K562 (cell line): ENCODE measurements at regions not wholly inside any gene's neighbourhood (a gene's known extent, or its start where the extent isn't known, plus 50 kb on each side); places are given as distances from the start of the nearest gene placed in this dataset.

ENCODE experiments used
- ATF1 ChIP-seq, 2 experiments: fragments of 450-650 bp in 1 of 2; IDR thresholded peaks; 2 replicates each; pipeline ENCODE4 v1.6.1; 2016; ENCODE audit warnings: missing compliant biosample characterization in 1 of 2, missing genetic modification characterization in 1 of 2
- CHD2 ChIP-seq: IDR thresholded peaks from 2 replicates; pipeline ENCODE4 v1.6.1; 2011; ENCODE audit warnings: low read depth, low read length
- SMARCE1 ChIP-seq: fragments of 450-650 bp; IDR thresholded peaks from 2 replicates; pipeline ENCODE4 v1.7.1; 2016; ENCODE audit warnings: mild to moderate bottlenecking
- SMC3 ChIP-seq: conservative IDR thresholded peaks from 2 replicates; pipeline ENCODE4 v1.6.1; 2011; ENCODE audit warnings: low read depth, low read length, improper control_type of control experiment; ENCODE audit not compliant: insufficient read depth
- TF ChIP-seq, protein P1 (sequence below): fragments of 200-400 bp; formaldehyde crosslinking; IDR thresholded peaks from 2 replicates; pipeline ENCODE4 v1.6.1; 2017; ENCODE audit warnings: mild to moderate bottlenecking, low read depth, low read length, moderate library complexity
- TF ChIP-seq, protein P2 (sequence below): sonication (generic); formaldehyde crosslinking; IDR thresholded peaks from 2 replicates; pipeline ENCODE4 v1.9.0; 2022; ENCODE audit warnings: mild to moderate bottlenecking, missing genetic modification reagents
- TF ChIP-seq, protein P3 (sequence below), 3 experiments: IDR thresholded peaks in 2 of 3; conservative IDR thresholded peaks in 1 of 3; 2 replicates each; pipeline ENCODE4 v1.5.1; 2011 to 2012; ENCODE audit warnings: low read length in 3 of 3, mild to moderate bottlenecking in 3 of 3, control low read depth in 2 of 3, improper control_type of control experiment in 1 of 3, inconsistent platforms in 1 of 3, low read depth in 1 of 3, mixed read lengths in 1 of 3, moderate library complexity in 1 of 3; ENCODE audit not compliant: insufficient read depth in 2 of 3
- TF ChIP-seq, protein P4 (sequence below): sonication (generic); formaldehyde crosslinking; IDR thresholded peaks from 2 replicates; pipeline ENCODE4 v1.8.1; 2023; ENCODE audit warnings: mild to moderate bottlenecking, missing genetic modification reagents, moderate library complexity
- TF ChIP-seq, protein P5 (sequence below): fragments of 150-350 bp; IDR thresholded peaks from 2 replicates; pipeline ENCODE4 v1.6.1; 2014; ENCODE audit warnings: low read depth, mild to moderate bottlenecking, low read length, borderline replicate concordance

DNA sequence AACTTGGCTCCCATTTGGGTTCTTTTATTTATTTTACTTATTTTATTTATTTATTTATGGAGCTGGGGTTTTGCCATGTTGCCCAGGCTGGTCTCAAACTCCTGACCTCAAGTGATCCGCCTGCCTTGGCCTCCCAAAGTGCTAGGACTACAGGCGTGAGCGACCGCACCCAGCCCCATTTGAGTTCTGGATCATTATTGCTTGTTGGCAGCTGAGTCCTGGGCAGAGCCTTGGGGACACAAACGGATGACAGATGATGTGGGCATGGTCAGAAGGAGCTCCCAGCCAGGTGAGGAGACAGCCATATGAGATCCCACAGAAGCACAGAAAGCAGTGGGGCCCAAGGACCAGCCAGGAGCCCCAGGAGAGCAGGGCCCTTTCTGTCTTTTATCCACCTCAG is 254.0 kb downstream of the MATN1 start:
- TF ChIP-seq, protein P1, sequence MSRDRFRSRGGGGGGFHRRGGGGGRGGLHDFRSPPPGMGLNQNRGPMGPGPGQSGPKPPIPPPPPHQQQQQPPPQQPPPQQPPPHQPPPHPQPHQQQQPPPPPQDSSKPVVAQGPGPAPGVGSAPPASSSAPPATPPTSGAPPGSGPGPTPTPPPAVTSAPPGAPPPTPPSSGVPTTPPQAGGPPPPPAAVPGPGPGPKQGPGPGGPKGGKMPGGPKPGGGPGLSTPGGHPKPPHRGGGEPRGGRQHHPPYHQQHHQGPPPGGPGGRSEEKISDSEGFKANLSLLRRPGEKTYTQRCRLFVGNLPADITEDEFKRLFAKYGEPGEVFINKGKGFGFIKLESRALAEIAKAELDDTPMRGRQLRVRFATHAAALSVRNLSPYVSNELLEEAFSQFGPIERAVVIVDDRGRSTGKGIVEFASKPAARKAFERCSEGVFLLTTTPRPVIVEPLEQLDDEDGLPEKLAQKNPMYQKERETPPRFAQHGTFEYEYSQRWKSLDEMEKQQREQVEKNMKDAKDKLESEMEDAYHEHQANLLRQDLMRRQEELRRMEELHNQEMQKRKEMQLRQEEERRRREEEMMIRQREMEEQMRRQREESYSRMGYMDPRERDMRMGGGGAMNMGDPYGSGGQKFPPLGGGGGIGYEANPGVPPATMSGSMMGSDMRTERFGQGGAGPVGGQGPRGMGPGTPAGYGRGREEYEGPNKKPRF, result no peak
- TF ChIP-seq, protein P2, sequence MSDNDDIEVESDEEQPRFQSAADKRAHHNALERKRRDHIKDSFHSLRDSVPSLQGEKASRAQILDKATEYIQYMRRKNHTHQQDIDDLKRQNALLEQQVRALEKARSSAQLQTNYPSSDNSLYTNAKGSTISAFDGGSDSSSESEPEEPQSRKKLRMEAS, result no peak
- TF ChIP-seq, protein P3, sequence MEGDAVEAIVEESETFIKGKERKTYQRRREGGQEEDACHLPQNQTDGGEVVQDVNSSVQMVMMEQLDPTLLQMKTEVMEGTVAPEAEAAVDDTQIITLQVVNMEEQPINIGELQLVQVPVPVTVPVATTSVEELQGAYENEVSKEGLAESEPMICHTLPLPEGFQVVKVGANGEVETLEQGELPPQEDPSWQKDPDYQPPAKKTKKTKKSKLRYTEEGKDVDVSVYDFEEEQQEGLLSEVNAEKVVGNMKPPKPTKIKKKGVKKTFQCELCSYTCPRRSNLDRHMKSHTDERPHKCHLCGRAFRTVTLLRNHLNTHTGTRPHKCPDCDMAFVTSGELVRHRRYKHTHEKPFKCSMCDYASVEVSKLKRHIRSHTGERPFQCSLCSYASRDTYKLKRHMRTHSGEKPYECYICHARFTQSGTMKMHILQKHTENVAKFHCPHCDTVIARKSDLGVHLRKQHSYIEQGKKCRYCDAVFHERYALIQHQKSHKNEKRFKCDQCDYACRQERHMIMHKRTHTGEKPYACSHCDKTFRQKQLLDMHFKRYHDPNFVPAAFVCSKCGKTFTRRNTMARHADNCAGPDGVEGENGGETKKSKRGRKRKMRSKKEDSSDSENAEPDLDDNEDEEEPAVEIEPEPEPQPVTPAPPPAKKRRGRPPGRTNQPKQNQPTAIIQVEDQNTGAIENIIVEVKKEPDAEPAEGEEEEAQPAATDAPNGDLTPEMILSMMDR (IDR thresholded peaks at IDR 0.05 in 2 of 3, conservative IDR thresholded peaks at IDR 0.05 in 1 of 3; ENCODE audit: insufficient read depth in 2 of 3, low read depth in 1 of 3, low read length in 3 of 3), result no peak
- TF ChIP-seq, protein P4, sequence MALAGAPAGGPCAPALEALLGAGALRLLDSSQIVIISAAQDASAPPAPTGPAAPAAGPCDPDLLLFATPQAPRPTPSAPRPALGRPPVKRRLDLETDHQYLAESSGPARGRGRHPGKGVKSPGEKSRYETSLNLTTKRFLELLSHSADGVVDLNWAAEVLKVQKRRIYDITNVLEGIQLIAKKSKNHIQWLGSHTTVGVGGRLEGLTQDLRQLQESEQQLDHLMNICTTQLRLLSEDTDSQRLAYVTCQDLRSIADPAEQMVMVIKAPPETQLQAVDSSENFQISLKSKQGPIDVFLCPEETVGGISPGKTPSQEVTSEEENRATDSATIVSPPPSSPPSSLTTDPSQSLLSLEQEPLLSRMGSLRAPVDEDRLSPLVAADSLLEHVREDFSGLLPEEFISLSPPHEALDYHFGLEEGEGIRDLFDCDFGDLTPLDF (CRISPR knock-in tag), result no peak
- TF ChIP-seq SMARCE1 (no peak), CHD2 (no peak), ATF1 (CRISPR knock-in tag; IDR thresholded peaks at IDR 0.05) (no peak), ATF1 (tag; IDR thresholded peaks at IDR 0.05) (no peak), SMC3 (no peak)
- TF ChIP-seq, protein P5, sequence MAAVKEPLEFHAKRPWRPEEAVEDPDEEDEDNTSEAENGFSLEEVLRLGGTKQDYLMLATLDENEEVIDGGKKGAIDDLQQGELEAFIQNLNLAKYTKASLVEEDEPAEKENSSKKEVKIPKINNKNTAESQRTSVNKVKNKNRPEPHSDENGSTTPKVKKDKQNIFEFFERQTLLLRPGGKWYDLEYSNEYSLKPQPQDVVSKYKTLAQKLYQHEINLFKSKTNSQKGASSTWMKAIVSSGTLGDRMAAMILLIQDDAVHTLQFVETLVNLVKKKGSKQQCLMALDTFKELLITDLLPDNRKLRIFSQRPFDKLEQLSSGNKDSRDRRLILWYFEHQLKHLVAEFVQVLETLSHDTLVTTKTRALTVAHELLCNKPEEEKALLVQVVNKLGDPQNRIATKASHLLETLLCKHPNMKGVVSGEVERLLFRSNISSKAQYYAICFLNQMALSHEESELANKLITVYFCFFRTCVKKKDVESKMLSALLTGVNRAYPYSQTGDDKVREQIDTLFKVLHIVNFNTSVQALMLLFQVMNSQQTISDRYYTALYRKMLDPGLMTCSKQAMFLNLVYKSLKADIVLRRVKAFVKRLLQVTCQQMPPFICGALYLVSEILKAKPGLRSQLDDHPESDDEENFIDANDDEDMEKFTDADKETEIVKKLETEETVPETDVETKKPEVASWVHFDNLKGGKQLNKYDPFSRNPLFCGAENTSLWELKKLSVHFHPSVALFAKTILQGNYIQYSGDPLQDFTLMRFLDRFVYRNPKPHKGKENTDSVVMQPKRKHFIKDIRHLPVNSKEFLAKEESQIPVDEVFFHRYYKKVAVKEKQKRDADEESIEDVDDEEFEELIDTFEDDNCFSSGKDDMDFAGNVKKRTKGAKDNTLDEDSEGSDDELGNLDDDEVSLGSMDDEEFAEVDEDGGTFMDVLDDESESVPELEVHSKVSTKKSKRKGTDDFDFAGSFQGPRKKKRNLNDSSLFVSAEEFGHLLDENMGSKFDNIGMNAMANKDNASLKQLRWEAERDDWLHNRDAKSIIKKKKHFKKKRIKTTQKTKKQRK, result no peak
